ENCODE measurements at regions not wholly inside any gene's neighbourhood (a gene's known extent, or its start where the extent isn't known, plus 50 kb on each side); places are given as distances from the start of the nearest gene placed in this dataset.

DNA sequence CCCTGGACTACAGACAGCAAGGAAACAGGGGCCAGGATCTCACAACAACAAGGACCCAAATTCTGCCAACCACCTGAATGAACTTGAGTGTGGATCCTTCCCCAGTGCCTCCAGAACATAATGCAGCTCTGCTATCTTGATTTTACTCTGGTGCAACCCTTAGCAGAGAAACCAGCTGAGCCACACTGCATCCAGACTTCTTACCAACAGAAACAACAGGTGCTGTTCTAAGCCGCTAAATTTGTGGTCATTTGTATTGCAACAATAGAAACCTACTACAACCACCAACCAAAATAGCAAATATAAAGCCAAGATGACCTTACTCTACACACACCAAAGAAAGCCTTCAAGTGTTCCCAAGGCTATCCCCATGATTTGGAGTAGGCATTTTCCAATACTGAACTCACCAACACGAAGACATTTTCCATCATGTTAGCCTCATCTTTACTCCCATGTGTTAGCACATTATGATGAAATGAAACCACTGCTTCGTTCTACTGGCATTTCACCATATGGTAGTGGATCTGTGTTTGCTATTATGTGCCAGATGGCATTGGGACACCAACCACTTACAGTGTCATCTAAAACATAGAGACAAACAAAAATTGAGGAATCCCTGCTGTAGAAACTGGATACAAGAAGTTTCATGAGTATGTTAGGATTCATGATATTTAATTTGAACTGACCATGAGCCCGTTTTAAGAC lies 249.8 kb upstream of the ID4 start:
- no TSS peak for BruUV-seq (replicated peaks)
- H4K20me1 ChIP-seq (replicated peaks; ENCODE audit: control insufficient read depth, extremely low read depth, insufficient read depth, low read length), result no peaks in the 10 kb centered on the region
- no peak overlapping the region for H3K4me3 ChIP-seq (replicated peaks in 1 of 3; ENCODE audit: insufficient read depth in 1 of 3, low read depth in 1 of 3, low read length in 3 of 3)
- H3K79me2 ChIP-seq (ENCODE audit: control insufficient read depth, insufficient read depth, low read length), result no peaks in the 10 kb centered on the region
- no peaks in the 10 kb centered on the region for H3K36me3 ChIP-seq (ENCODE audit: control insufficient read depth in 2 of 2, extremely low read depth in 1 of 2, insufficient read depth in 2 of 2, low read length in 2 of 2)
- intact Hi-C loops (cut with micrococcal nuclease) (no loop called here), dilution Hi-C loops (cut with MboI; ENCODE audit: extremely low pct_ligation_motif_present, low sequenced_read_pairs) (no loop called here)
- H3K4me2 ChIP-seq (ENCODE audit: insufficient read depth, low read length), result no peak overlapping the region
- no peak for DNase-seq (ENCODE audit: low read depth, low spot score)
- no peak overlapping the region for H3K9ac ChIP-seq (replicated peaks; ENCODE audit: extremely low read depth, insufficient read depth, low read length)
- ChIA-PET POLR2A (no interaction called here), CTCF (no interaction called here)
- no peak overlapping the region for H3K27ac ChIP-seq (ENCODE audit: insufficient read depth, low read depth, low read length)
- no peaks in the 10 kb centered on the region for H3K4me1 ChIP-seq (ENCODE audit: control insufficient read depth, extremely low read depth, insufficient read depth, low read length)
- peaks cover 3% of the 10 kb centered on the region for H3K9me3 ChIP-seq (replicated peaks; ENCODE audit: control insufficient read depth, insufficient read depth, low read length)
- no peak overlapping the region for H2AFZ ChIP-seq (ENCODE audit: low read depth, low read length)
- no peaks in the 10 kb centered on the region for H3K9me1 ChIP-seq (replicated peaks; ENCODE audit: control insufficient read depth, extremely low read depth, insufficient read depth, low read length)
- no peak for FAIRE-seq
- TF ChIP-seq, protein P1, sequence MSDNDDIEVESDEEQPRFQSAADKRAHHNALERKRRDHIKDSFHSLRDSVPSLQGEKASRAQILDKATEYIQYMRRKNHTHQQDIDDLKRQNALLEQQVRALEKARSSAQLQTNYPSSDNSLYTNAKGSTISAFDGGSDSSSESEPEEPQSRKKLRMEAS (IDR thresholded peaks at IDR 0.05; ENCODE audit: insufficient read depth, insufficient read length), result no peak
- TF ChIP-seq POLR2A (IDR thresholded peaks at IDR 0.05; ENCODE audit: low read depth, low read length) (no peak), JUN (IDR thresholded peaks at IDR 0.05; ENCODE audit: borderline replicate concordance, insufficient read depth, insufficient read length, low read depth) (no peak), FOS (IDR thresholded peaks at IDR 0.05; ENCODE audit: borderline replicate concordance, insufficient read depth, low read length) (no peak), POLR2AphosphoS5 (IDR thresholded peaks at IDR 0.05; ENCODE audit: insufficient read depth, low read depth, low read length) (no peak), GATA2 (IDR thresholded peaks at IDR 0.05; ENCODE audit: insufficient read depth, insufficient read length, low read depth, low read length) (no peak), EZH2 (IDR thresholded peaks at IDR 0.05; ENCODE audit: borderline replicate concordance, low read depth, low read length, severe bottlenecking) (no peak), MYC (IDR thresholded peaks at IDR 0.05; ENCODE audit: low read depth, low read length) (no peak)
- TF ChIP-seq, protein P2, sequence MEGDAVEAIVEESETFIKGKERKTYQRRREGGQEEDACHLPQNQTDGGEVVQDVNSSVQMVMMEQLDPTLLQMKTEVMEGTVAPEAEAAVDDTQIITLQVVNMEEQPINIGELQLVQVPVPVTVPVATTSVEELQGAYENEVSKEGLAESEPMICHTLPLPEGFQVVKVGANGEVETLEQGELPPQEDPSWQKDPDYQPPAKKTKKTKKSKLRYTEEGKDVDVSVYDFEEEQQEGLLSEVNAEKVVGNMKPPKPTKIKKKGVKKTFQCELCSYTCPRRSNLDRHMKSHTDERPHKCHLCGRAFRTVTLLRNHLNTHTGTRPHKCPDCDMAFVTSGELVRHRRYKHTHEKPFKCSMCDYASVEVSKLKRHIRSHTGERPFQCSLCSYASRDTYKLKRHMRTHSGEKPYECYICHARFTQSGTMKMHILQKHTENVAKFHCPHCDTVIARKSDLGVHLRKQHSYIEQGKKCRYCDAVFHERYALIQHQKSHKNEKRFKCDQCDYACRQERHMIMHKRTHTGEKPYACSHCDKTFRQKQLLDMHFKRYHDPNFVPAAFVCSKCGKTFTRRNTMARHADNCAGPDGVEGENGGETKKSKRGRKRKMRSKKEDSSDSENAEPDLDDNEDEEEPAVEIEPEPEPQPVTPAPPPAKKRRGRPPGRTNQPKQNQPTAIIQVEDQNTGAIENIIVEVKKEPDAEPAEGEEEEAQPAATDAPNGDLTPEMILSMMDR (IDR thresholded peaks at IDR 0.05; ENCODE audit: extremely low read depth in 1 of 2, insufficient read depth in 1 of 2, low read depth in 1 of 2, low read length in 2 of 2), result no peak
- no peaks in the 10 kb centered on the region for H3K27me3 ChIP-seq (ENCODE audit: control insufficient read depth in 2 of 2, insufficient read depth in 2 of 2, low read length in 2 of 2)

All from endothelial cell of umbilical vein (primary cell).